ENCODE measurements at regions not wholly inside any gene's neighbourhood (a gene's known extent, or its start where the extent isn't known, plus 50 kb on each side); places are given as distances from the start of the nearest gene placed in this dataset.

- H3K9me1 ChIP-seq (ENCODE audit: insufficient read depth, low read length) = no peaks in the 10 kb centered on the region
- no peak overlapping the region for H2BK20ac ChIP-seq (ENCODE audit: low read depth, low read length)
- in situ Hi-C loops (cut with MboI; ENCODE audit: low sequenced_read_pairs) (no loop called here), intact Hi-C loops (cut with micrococcal nuclease) (no loop called here), dilution Hi-C loops (cut with HindIII; ENCODE audit: low sequenced_read_pairs, unreplicated experiment) (no loop called here)
- H3K4me1 ChIP-seq (ENCODE audit: control insufficient read depth, insufficient read depth, low read length) = no peaks in the 10 kb centered on the region; the same call in 1 of the 2 replicates
- H3K79me1 ChIP-seq (ENCODE audit: low read depth in 1 of 2, low read length in 2 of 2) = no peaks in the 10 kb centered on the region
- DNase-seq = no peak
- WGBS, 2 experiments (ENCODE audit: extremely low coverage in 2 of 2, insufficient read length in 1 of 2) = no CpG with 5 or more reads among the region's 3 CpGs
- no peak overlapping the region for H4K5ac ChIP-seq (ENCODE audit: low read depth, low read length)
- H3K23ac ChIP-seq (ENCODE audit: low read depth, low read length) = no peak overlapping the region
- no peak overlapping the region for H4K91ac ChIP-seq (ENCODE audit: insufficient read depth, low read depth, low read length)
- H3K4me2 ChIP-seq (ENCODE audit: low read depth, low read length) = no peak overlapping the region
- CTCF ChIA-PET = no interaction called here
- H4K8ac ChIP-seq (ENCODE audit: low read depth in 2 of 2, low read length in 2 of 2) = no peak overlapping the region
- no peak overlapping the region for H2BK15ac ChIP-seq (ENCODE audit: low read depth, low read length)
- H3K27me3 ChIP-seq (ENCODE audit: control insufficient read depth, insufficient read depth, low read length) = peaks cover 6% of the 10 kb centered on the region
- H3K56ac ChIP-seq (ENCODE audit: extremely low read depth, insufficient read depth, low read length) = no peak overlapping the region
- POLR2A ChIA-PET (ENCODE audit: unreplicated experiment) = no interaction called here
- no TSS peak for BruUV-seq (replicated peaks)
- no peak overlapping the region for H3K27ac ChIP-seq (ENCODE audit: insufficient read depth, low read length)
- H2AK5ac ChIP-seq (ENCODE audit: low read depth, low read length) = no peak overlapping the region; the same call in 1 of the 2 replicates
- no peak overlapping the region for H2BK120ac ChIP-seq (ENCODE audit: low read depth, low read length)
- no peak for ATAC-seq (ENCODE audit: low read depth)
- H2AK9ac ChIP-seq (replicated peaks; ENCODE audit: low read depth, low read length, poor library complexity) = no peak overlapping the region
- H3K4me3 ChIP-seq (ENCODE audit: insufficient read depth, low read depth, low read length) = no peak overlapping the region
- peaks cover 18% of the 10 kb centered on the region for H3K9me3 ChIP-seq (ENCODE audit: control insufficient read depth, insufficient read depth, low read length)
- H2BK5ac ChIP-seq (ENCODE audit: low read depth, low read length, poor library complexity, severe bottlenecking) = no peak overlapping the region
- no peaks in the 10 kb centered on the region for H4K20me1 ChIP-seq (ENCODE audit: insufficient read depth, low read length)
- no peak for TF ChIP-seq ELK1 (IDR thresholded peaks at IDR 0.05; ENCODE audit: borderline replicate concordance, low read depth, low read length)
- no peak for TF ChIP-seq CEBPB (IDR thresholded peaks at IDR 0.05; ENCODE audit: low read depth, low read length)
- no peak for TF ChIP-seq POLR2A (IDR thresholded peaks at IDR 0.05; ENCODE audit: low read depth, low read length)
- TF ChIP-seq MAZ (IDR thresholded peaks at IDR 0.05; ENCODE audit: borderline replicate concordance, low read depth, low read length) = no peak
- no peak for TF ChIP-seq CTCF (conservative IDR thresholded peaks at IDR 0.05; ENCODE audit: low read depth, low read length)
- no peak for TF ChIP-seq RFX5 (IDR thresholded peaks at IDR 0.05; ENCODE audit: low read depth, low read length)
- no peak for TF ChIP-seq CHD1 (IDR thresholded peaks at IDR 0.05; ENCODE audit: low read depth, low read length)
- TF ChIP-seq BHLHE40 (IDR thresholded peaks at IDR 0.05; ENCODE audit: low read depth, low read length) = no peak
- TF ChIP-seq NFE2L2 (IDR thresholded peaks at IDR 0.05; ENCODE audit: low read depth, low read length) = no peak
- no peak for TF ChIP-seq FOS (IDR thresholded peaks at IDR 0.05; ENCODE audit: low read depth, low read length)
- no peak for TF ChIP-seq SMC3 (IDR thresholded peaks at IDR 0.05; ENCODE audit: low read depth, low read length)
- no peak overlapping the region for H2AFZ ChIP-seq (replicated peaks; ENCODE audit: low read length, poor library complexity)
- no peak overlapping the region for H3K4ac ChIP-seq (ENCODE audit: low read depth, low read length)
- H3K36me3 ChIP-seq (ENCODE audit: control insufficient read depth, insufficient read depth, low read length) = no peaks in the 10 kb centered on the region
- no peak overlapping the region for H3K14ac ChIP-seq (replicated peaks; ENCODE audit: low read depth, low read length)
- H3K9ac ChIP-seq (ENCODE audit: low read depth, low read length) = no peak overlapping the region
- H3K18ac ChIP-seq (ENCODE audit: low read depth, low read length) = no peak overlapping the region
These were observed 234.6 kb upstream of the TAS2R1 start for GRCh38 chr5:9864791-9865190.

Measured in IMR-90 (cell line).